Calu3 (cell line): ENCODE measurements at regions not wholly inside any gene's neighbourhood (a gene's known extent, or its start where the extent isn't known, plus 50 kb on each side); places are given as distances from the start of the nearest gene placed in this dataset.

Source experiments
- BruUV-seq: library from RNA; stranded (reverse); fragments of 400-500 nt; replicated peaks from 2 replicates; lab custom pipeline; 2021; lab: Mats Ljungman, UMichigan
- CTCF ChIA-PET: fragments of 300-600 bp; sonication (Branson Sonifier 250); formaldehyde crosslinking; loops from one replicate; lab custom pipeline; 2022; ENCODE audit warnings: antibody characterized with exemption; lab: Charles Lee
- DNase-seq: peaks from one replicate; pipeline ENCODE4 v3.0.0; 2022
- H3K27ac Mint-ChIP-seq: one replicate; pipeline ENCODE4 v1.8.0; 2022; ENCODE audit warnings: mixed read lengths; ENCODE audit not compliant: unreplicated experiment
- H3K27me3 Mint-ChIP-seq: one replicate; pipeline ENCODE4 v1.8.0; 2022; ENCODE audit warnings: mixed read lengths; ENCODE audit not compliant: unreplicated experiment
- H3K36me3 Mint-ChIP-seq: one replicate; pipeline ENCODE4 v1.8.0; 2022; ENCODE audit warnings: mild to moderate bottlenecking, moderate library complexity, mixed read lengths; ENCODE audit not compliant: insufficient read depth, unreplicated experiment
- H3K4me1 Mint-ChIP-seq: one replicate; pipeline ENCODE4 v1.8.0; 2022; ENCODE audit warnings: mild to moderate bottlenecking, low read depth, mixed read lengths; ENCODE audit not compliant: unreplicated experiment
- H3K4me3 Mint-ChIP-seq: one replicate; pipeline ENCODE4 v1.8.0; 2022; ENCODE audit warnings: mild to moderate bottlenecking, low read depth, moderate library complexity, mixed read lengths; ENCODE audit not compliant: unreplicated experiment
- H3K9me3 Mint-ChIP-seq: one replicate; pipeline ENCODE4 v1.8.0; 2022; ENCODE audit warnings: low read depth, mixed read lengths; ENCODE audit not compliant: unreplicated experiment
- intact Hi-C: fragments of 100-400 bp; cut with micrococcal nuclease; formaldehyde crosslinking; loops from one replicate; pipeline ENCODE4 v1.10.0; 2022; ENCODE audit not compliant: unreplicated experiment
- TF ChIP-seq, protein P1 (sequence below): fragments of 200-600 bp; IDR thresholded peaks from one replicate; pipeline ENCODE4 v1.8.0; 2022; ENCODE audit warnings: antibody characterized with exemption; ENCODE audit not compliant: unreplicated experiment

DNA sequence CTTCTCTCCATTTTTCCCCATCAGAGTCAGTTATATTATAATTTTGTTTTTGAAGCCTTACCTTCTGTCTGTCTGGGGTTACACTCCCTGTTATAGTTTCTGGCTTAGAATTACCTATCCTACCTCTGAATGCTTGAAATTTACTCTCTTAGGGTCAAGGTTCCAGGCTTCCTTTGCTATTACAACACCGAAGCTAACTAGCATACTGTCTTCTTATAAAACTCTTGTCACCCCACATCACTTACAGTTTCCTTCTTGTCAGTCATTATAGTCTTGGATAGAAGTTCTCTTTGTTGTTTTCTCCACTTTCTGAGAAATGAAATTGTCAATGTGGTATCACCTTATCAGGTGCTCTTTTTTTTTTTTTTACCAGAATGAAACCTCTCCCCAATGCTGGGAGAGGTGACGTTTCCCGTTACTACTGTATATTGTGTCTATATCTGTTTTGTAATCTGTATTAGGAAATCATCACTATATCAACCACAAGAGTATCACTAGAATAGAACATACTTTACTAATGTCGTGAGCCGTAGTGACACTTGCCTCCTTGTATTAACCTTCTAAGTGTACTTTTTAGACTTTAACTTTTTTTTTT, 69.2 kb upstream of the PSMA6 start:
- no peaks in the 10 kb centered on the region for H3K9me3 Mint-ChIP-seq
- DNase-seq = no peak
- H3K36me3 Mint-ChIP-seq = no peaks in the 10 kb centered on the region
- H3K27me3 Mint-ChIP-seq = no peaks in the 10 kb centered on the region
- intact Hi-C loops = no loop called here
- peaks cover 17% of the 10 kb centered on the region for H3K4me1 Mint-ChIP-seq
- no peak overlapping the region for H3K27ac Mint-ChIP-seq
- CTCF ChIA-PET = no interaction called here
- TF ChIP-seq, protein P1, sequence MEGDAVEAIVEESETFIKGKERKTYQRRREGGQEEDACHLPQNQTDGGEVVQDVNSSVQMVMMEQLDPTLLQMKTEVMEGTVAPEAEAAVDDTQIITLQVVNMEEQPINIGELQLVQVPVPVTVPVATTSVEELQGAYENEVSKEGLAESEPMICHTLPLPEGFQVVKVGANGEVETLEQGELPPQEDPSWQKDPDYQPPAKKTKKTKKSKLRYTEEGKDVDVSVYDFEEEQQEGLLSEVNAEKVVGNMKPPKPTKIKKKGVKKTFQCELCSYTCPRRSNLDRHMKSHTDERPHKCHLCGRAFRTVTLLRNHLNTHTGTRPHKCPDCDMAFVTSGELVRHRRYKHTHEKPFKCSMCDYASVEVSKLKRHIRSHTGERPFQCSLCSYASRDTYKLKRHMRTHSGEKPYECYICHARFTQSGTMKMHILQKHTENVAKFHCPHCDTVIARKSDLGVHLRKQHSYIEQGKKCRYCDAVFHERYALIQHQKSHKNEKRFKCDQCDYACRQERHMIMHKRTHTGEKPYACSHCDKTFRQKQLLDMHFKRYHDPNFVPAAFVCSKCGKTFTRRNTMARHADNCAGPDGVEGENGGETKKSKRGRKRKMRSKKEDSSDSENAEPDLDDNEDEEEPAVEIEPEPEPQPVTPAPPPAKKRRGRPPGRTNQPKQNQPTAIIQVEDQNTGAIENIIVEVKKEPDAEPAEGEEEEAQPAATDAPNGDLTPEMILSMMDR = no peak
- no peak overlapping the region for H3K4me3 Mint-ChIP-seq
- no TSS peak for BruUV-seq

DNA sequence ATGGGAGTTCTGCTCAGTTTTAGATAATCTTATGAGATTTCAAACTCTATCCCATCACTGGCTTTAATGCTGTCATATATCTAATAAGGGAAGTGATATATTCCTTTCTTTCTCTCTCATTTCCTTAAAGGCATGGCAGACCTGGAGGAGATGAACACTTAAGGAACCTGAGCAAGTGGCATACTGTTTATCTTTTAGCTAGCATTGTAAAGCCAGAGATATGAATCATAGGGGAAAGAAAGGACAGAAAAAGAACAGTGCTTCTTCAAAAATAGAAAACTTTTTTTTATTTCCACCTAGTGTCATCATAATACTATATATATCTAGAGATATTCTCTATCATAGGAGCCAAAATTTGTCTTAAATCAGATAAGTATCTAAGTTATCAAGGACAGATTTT, 68.3 kb upstream of the PSMA6 start:
- CTCF ChIA-PET = no interaction called here
- DNase-seq = no peak
- no peak overlapping the region for H3K4me3 Mint-ChIP-seq
- no peaks in the 10 kb centered on the region for H3K27me3 Mint-ChIP-seq
- BruUV-seq = no TSS peak
- intact Hi-C loops = no loop called here
- H3K4me1 Mint-ChIP-seq = peaks cover 17% of the 10 kb centered on the region
- TF ChIP-seq, protein P1 = no peak
- no peaks in the 10 kb centered on the region for H3K9me3 Mint-ChIP-seq
- no peak overlapping the region for H3K27ac Mint-ChIP-seq
- no peaks in the 10 kb centered on the region for H3K36me3 Mint-ChIP-seq

DNA sequence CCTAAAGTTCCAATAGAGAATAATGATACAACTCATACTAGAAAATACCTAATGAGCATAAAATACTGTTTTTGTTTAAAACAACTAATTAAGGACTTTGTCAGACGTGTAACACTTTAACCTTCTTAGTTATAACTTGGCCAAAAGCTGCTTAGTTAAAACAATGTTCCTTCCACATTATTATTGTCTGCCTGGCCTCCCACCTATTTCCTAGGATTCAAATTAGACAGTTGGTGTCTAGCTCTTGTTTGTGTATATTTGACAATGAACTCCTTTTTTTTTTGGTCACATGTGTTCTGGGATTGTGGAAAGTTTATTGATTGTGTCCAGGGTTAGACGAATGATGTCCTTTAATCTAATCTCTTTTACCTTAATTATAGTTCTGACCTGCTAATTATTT, 67.6 kb upstream of the PSMA6 start:
- Mint-ChIP-seq H3K4me3 (no peak overlapping the region), H3K27ac (no peak overlapping the region), H3K4me1 (peaks cover 15% of the 10 kb centered on the region), H3K36me3 (no peaks in the 10 kb centered on the region), H3K9me3 (no peaks in the 10 kb centered on the region), H3K27me3 (no peaks in the 10 kb centered on the region)
- CTCF ChIA-PET = interaction anchor here (1.1 kb wide), 1 partner anchor 14 kb away, joined by 4 read pairs; no protein-coding TSS in a partner anchor
- intact Hi-C loops = no loop called here
- BruUV-seq = no TSS peak
- DNase-seq = no peak
- TF ChIP-seq, protein P1 = no peak

DNA sequence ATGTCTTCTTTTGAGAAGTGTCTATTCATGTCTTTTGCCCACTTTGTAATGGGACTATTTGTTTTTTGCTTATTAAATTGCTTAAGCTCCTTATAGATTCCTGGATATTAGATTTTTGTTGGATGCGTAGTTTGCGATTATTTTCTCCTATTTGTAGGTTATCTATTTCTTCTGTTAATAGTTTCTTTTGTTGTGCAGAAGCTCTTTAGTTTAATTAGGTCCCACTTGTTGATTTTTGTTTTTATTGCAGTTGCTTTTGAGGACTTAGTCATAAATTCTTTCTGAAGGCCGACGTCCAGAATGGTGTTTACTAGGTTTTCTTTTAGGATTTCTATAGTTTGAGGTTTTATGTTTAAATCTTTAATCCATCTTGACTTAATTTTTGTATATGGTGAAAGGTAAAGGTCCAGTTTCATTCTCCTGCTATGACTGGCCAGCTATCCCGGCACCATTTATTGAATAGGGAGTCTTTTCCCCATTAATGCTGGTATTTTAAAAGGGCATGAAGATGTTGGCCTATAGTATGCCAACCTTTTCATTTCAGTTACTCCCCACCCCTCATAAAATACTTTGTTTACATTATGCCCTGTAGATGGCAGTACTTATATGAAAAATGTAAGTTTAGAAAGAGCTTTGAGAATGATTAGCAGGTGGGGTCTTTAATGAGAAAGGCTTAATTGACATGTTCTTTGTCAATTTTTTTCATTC, 62.9 kb upstream of the PSMA6 start:
- intact Hi-C loops = loop anchor here (1.0 kb wide), 1 partner anchor 178 kb away; no protein-coding TSS in a partner anchor
- Mint-ChIP-seq H3K36me3 (no peaks in the 10 kb centered on the region), H3K4me3 (no peak overlapping the region), H3K4me1 (no peaks in the 10 kb centered on the region), H3K9me3 (no peaks in the 10 kb centered on the region), H3K27me3 (no peaks in the 10 kb centered on the region), H3K27ac (no peak overlapping the region)
- no TSS peak for BruUV-seq
- CTCF ChIA-PET = interaction anchor here (0.6 to 2.0 kb wide), 7 partner anchors 23 to 268 kb away, joined by 3 to 12 read pairs (median 4); partner anchors contain the start of genes NFKBIA and PSMA6
- TF ChIP-seq, protein P1 = no peak
- no peak for DNase-seq
